ENCODE measurements at regions not wholly inside any gene's neighbourhood (a gene's known extent, or its start where the extent isn't known, plus 50 kb on each side); places are given as distances from the start of the nearest gene placed in this dataset.

GRCh38 chr4:126697748-126698147, 935.0 kb upstream of the INTU start:
- no peak overlapping the region for H3K4me3 ChIP-seq (ENCODE audit: low read length)
- TF ChIP-seq CTCF (conservative IDR thresholded peaks at IDR 0.05; ENCODE audit: low read length), result no peak
- peak; percentile 83 for DNase-seq (ENCODE audit: low read depth)

- H3K4me3 ChIP-seq (ENCODE audit: low read length), result no peak overlapping the region
These were observed 934.5 kb upstream of the INTU start for GRCh38 chr4:126698224-126698623.

GRCh38 chr4:126701756-126702155, 931.0 kb upstream of the INTU start:
- TF ChIP-seq CTCF (conservative IDR thresholded peaks at IDR 0.05; ENCODE audit: low read length), result peak; percentile 17
- peak; percentile 94 for DNase-seq (ENCODE audit: low read depth)
- no peak overlapping the region for H3K4me3 ChIP-seq (ENCODE audit: low read length)

More at GRCh38 chr4:126698224-126698623, 934.5 kb upstream of the INTU start:
- no peak for TF ChIP-seq CTCF (conservative IDR thresholded peaks at IDR 0.05; ENCODE audit: low read length)
- no peak for DNase-seq (ENCODE audit: low read depth)

- no peak for DNase-seq (ENCODE audit: low read depth)
- no peak overlapping the region for H3K4me3 ChIP-seq (ENCODE audit: low read length)
- TF ChIP-seq CTCF (conservative IDR thresholded peaks at IDR 0.05; ENCODE audit: low read length), result no peak
These were observed 930.0 kb upstream of the INTU start for GRCh38 chr4:126702747-126703146.

- peak; percentile 85 for DNase-seq (ENCODE audit: low read depth)
- TF ChIP-seq CTCF (conservative IDR thresholded peaks at IDR 0.05; ENCODE audit: low read length), result no peak
- no peak overlapping the region for H3K4me3 ChIP-seq (ENCODE audit: low read length)
These were observed 927.5 kb upstream of the INTU start for GRCh38 chr4:126705266-126705665.

GRCh38 chr4:126708716-126709115, 924.0 kb upstream of the INTU start:
- no peak for TF ChIP-seq CTCF (conservative IDR thresholded peaks at IDR 0.05; ENCODE audit: low read length)

GRCh38 chr4:126710935-126711334, 921.8 kb upstream of the INTU start:
- DNase-seq (ENCODE audit: low read depth), result no peak
- no peak for TF ChIP-seq CTCF (conservative IDR thresholded peaks at IDR 0.05; ENCODE audit: low read length)
- no peak overlapping the region for H3K4me3 ChIP-seq (ENCODE audit: low read length)

More at GRCh38 chr4:126708716-126709115, 924.0 kb upstream of the INTU start:
- DNase-seq (ENCODE audit: low read depth), result no peak
- H3K4me3 ChIP-seq (ENCODE audit: low read length), result no peak overlapping the region
